H1 (cell line): ENCODE measurements at regions not wholly inside any gene's neighbourhood (a gene's known extent, or its start where the extent isn't known, plus 50 kb on each side); places are given as distances from the start of the nearest gene placed in this dataset.

Experiments
- CHD1 ChIP-seq: IDR thresholded peaks from 2 replicates; pipeline ENCODE4 v1.6.1; 2012; ENCODE audit warnings: low read depth, low read length, improper control_type of control experiment
- FOSL1 ChIP-seq: IDR thresholded peaks from 2 replicates; pipeline ENCODE4 v1.6.1; 2011; ENCODE audit warnings: mild to moderate bottlenecking, low read depth, low read length, moderate library complexity; ENCODE audit not compliant: insufficient read depth
- KDM5A ChIP-seq: fragments of 200-600 bp; IDR thresholded peaks from 2 replicates; pipeline ENCODE4 v1.7.1; 2012; ENCODE audit warnings: mild to moderate bottlenecking, low read length, inconsistent platforms, mixed read lengths
- SRF ChIP-seq: IDR thresholded peaks from 2 replicates; pipeline ENCODE4 v1.6.1; 2011; ENCODE audit warnings: mild to moderate bottlenecking, low read depth, low read length, moderate library complexity
- TF ChIP-seq, protein P1 (sequence below): fragments of 300-600 bp; sonication (generic); IDR thresholded peaks from 2 replicates; pipeline ENCODE4 v1.7.1; 2012; ENCODE audit warnings: low read length, moderate library complexity, mild to moderate bottlenecking, inconsistent platforms; ENCODE audit not compliant: insufficient replicate concordance

DNA sequence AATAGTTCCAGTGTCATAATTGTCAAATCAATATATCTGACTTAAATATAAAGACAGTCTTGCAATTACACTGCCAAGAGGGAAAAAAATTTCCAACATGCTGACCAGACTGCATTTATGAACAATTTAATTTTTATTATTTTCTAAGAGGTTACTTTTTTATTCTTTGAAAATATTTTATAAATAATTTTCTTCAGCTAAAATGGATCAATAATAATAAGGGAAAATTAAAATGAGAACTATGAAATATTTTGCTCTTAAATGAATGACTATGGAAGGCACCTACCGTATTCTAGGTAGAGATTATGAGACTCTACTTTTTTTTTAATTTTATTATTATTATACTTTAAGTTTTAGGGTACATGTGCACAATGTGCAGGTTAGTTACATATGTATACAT lies 1032.5 kb upstream of the LRRN3 start (continued):
- TF ChIP-seq, protein P1, sequence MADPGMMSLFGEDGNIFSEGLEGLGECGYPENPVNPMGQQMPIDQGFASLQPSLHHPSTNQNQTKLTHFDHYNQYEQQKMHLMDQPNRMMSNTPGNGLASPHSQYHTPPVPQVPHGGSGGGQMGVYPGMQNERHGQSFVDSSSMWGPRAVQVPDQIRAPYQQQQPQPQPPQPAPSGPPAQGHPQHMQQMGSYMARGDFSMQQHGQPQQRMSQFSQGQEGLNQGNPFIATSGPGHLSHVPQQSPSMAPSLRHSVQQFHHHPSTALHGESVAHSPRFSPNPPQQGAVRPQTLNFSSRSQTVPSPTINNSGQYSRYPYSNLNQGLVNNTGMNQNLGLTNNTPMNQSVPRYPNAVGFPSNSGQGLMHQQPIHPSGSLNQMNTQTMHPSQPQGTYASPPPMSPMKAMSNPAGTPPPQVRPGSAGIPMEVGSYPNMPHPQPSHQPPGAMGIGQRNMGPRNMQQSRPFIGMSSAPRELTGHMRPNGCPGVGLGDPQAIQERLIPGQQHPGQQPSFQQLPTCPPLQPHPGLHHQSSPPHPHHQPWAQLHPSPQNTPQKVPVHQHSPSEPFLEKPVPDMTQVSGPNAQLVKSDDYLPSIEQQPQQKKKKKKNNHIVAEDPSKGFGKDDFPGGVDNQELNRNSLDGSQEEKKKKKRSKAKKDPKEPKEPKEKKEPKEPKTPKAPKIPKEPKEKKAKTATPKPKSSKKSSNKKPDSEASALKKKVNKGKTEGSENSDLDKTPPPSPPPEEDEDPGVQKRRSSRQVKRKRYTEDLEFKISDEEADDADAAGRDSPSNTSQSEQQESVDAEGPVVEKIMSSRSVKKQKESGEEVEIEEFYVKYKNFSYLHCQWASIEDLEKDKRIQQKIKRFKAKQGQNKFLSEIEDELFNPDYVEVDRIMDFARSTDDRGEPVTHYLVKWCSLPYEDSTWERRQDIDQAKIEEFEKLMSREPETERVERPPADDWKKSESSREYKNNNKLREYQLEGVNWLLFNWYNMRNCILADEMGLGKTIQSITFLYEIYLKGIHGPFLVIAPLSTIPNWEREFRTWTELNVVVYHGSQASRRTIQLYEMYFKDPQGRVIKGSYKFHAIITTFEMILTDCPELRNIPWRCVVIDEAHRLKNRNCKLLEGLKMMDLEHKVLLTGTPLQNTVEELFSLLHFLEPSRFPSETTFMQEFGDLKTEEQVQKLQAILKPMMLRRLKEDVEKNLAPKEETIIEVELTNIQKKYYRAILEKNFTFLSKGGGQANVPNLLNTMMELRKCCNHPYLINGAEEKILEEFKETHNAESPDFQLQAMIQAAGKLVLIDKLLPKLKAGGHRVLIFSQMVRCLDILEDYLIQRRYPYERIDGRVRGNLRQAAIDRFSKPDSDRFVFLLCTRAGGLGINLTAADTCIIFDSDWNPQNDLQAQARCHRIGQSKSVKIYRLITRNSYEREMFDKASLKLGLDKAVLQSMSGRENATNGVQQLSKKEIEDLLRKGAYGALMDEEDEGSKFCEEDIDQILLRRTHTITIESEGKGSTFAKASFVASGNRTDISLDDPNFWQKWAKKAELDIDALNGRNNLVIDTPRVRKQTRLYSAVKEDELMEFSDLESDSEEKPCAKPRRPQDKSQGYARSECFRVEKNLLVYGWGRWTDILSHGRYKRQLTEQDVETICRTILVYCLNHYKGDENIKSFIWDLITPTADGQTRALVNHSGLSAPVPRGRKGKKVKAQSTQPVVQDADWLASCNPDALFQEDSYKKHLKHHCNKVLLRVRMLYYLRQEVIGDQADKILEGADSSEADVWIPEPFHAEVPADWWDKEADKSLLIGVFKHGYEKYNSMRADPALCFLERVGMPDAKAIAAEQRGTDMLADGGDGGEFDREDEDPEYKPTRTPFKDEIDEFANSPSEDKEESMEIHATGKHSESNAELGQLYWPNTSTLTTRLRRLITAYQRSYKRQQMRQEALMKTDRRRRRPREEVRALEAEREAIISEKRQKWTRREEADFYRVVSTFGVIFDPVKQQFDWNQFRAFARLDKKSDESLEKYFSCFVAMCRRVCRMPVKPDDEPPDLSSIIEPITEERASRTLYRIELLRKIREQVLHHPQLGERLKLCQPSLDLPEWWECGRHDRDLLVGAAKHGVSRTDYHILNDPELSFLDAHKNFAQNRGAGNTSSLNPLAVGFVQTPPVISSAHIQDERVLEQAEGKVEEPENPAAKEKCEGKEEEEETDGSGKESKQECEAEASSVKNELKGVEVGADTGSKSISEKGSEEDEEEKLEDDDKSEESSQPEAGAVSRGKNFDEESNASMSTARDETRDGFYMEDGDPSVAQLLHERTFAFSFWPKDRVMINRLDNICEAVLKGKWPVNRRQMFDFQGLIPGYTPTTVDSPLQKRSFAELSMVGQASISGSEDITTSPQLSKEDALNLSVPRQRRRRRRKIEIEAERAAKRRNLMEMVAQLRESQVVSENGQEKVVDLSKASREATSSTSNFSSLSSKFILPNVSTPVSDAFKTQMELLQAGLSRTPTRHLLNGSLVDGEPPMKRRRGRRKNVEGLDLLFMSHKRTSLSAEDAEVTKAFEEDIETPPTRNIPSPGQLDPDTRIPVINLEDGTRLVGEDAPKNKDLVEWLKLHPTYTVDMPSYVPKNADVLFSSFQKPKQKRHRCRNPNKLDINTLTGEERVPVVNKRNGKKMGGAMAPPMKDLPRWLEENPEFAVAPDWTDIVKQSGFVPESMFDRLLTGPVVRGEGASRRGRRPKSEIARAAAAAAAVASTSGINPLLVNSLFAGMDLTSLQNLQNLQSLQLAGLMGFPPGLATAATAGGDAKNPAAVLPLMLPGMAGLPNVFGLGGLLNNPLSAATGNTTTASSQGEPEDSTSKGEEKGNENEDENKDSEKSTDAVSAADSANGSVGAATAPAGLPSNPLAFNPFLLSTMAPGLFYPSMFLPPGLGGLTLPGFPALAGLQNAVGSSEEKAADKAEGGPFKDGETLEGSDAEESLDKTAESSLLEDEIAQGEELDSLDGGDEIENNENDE: no peak
- TF ChIP-seq KDM5A (no peak), FOSL1 (no peak), CHD1 (no peak), SRF (no peak)
